PC-3 (cell line): ENCODE measurements at regions not wholly inside any gene's neighbourhood (a gene's known extent, or its start where the extent isn't known, plus 50 kb on each side); places are given as distances from the start of the nearest gene placed in this dataset.

Experiments used
- ATAC-seq: fragments of 200-7000 bp; cut with Tn5 transposase; 2 replicates; pipeline ENCODE4 v1.9.1; 2020; ENCODE audit warnings: mild to moderate bottlenecking, moderate library complexity
- BruUV-seq: library from RNA; stranded (reverse); fragments of 400-500 nt; replicated peaks from 2 replicates; lab custom pipeline; 2021; lab: Mats Ljungman, UMichigan
- CTCF ChIA-PET: fragments of 300-600 bp; sonication (Branson Sonifier 250); formaldehyde crosslinking; loops from one replicate; lab custom pipeline; 2022; ENCODE audit warnings: antibody characterized with exemption; lab: Charles Lee
- POLR2A ChIA-PET: fragments of 300-600 bp; sonication (Branson Sonifier 250); formaldehyde crosslinking; loops from one replicate; lab custom pipeline; 2022; ENCODE audit warnings: antibody characterized with exemption; ENCODE audit not compliant: unreplicated experiment; lab: Charles Lee
- DNase-seq: peaks from one replicate; pipeline ENCODE4 v3.0.0-alpha.2; 2015
- H2AFZ ChIP-seq: fragments of 300-600 bp; sonication (generic); 2 replicates; pipeline ENCODE4 v1.6.0; 2016; ENCODE audit warnings: antibody characterized with exemption, low read length
- H3F3A ChIP-seq: fragments of 300-600 bp; sonication (generic); one replicate; pipeline ENCODE4 v1.6.0; 2017; ENCODE audit warnings: antibody characterized with exemption, low read length, control low read depth, mild to moderate bottlenecking; ENCODE audit not compliant: unreplicated experiment
- H3K27ac ChIP-seq: fragments of 300-600 bp; sonication (generic); 2 replicates; pipeline ENCODE4 v1.5.1; 2016; ENCODE audit warnings: mild to moderate bottlenecking, low read length
- H3K27me3 ChIP-seq: fragments of 300-600 bp; sonication (generic); 2 replicates; pipeline ENCODE4 v1.6.1; 2016; ENCODE audit warnings: low read length, mixed read lengths
- H3K36me3 ChIP-seq: fragments of 300-600 bp; sonication (generic); 2 replicates; pipeline ENCODE4 v1.6.1; 2016; ENCODE audit warnings: low read depth, mixed run types, low read length, mixed read lengths
- H3K4me1 ChIP-seq: fragments of 300-600 bp; sonication (generic); 2 replicates; pipeline ENCODE4 v1.5.1; 2016; ENCODE audit warnings: low read length; ENCODE audit not compliant: insufficient read depth
- H3K4me2 ChIP-seq: fragments of 300-600 bp; sonication (generic); 2 replicates; pipeline ENCODE4 v1.6.0; 2016; ENCODE audit warnings: low read length
- H3K4me3 ChIP-seq: fragments of 300-600 bp; sonication (generic); 2 replicates; pipeline ENCODE4 v1.5.1; 2016; ENCODE audit warnings: mild to moderate bottlenecking, low read length, mixed read lengths
- H3K79me2 ChIP-seq: fragments of 300-600 bp; sonication (generic); 2 replicates; pipeline ENCODE4 v1.6.1; 2017; ENCODE audit warnings: low read length, mixed read lengths
- H3K9ac ChIP-seq: fragments of 300-600 bp; sonication (generic); 2 replicates; pipeline ENCODE4 v1.6.0; 2016; ENCODE audit warnings: mild to moderate bottlenecking, low read length
- H3K9me2 ChIP-seq: fragments of 300-600 bp; sonication (generic); replicated peaks from 2 replicates; pipeline ENCODE4 v1.6.1; 2016; ENCODE audit warnings: mixed run types, low read length, mixed read lengths
- H3K9me3 ChIP-seq: fragments of 300-600 bp; sonication (generic); 2 replicates; pipeline ENCODE4 v1.6.1; 2016; ENCODE audit warnings: low read length, mixed read lengths
- H4K20me1 ChIP-seq: fragments of 300-600 bp; sonication (generic); 2 replicates; pipeline ENCODE4 v1.6.1; 2016; ENCODE audit warnings: low read length, mixed read lengths
- CTCF ChIP-seq: fragments of 300-600 bp; sonication (generic); conservative IDR thresholded peaks from 2 replicates; pipeline ENCODE4 v1.5.1; 2017; ENCODE audit warnings: antibody characterized with exemption, low read depth, mild to moderate bottlenecking, low read length
- EZH2 ChIP-seq: fragments of 300-600 bp; sonication (generic); IDR thresholded peaks from one replicate; pipeline ENCODE4 v1.6.1; 2017; ENCODE audit warnings: antibody characterized with exemption, mild to moderate bottlenecking, low read length; ENCODE audit not compliant: unreplicated experiment
- EZH2phosphoT487 ChIP-seq: fragments of 300-600 bp; sonication (generic); IDR thresholded peaks from 2 replicates; pipeline ENCODE4 v1.6.1; 2018; ENCODE audit warnings: mild to moderate bottlenecking, antibody characterized with exemption, low read length, borderline replicate concordance
- intact Hi-C: fragments of 100-400 bp; cut with micrococcal nuclease; formaldehyde crosslinking; loops from 2 replicates; pipeline ENCODE4 v1.9.0; 2023

GRCh38 chr2:17164550-17164949 lies 353.7 kb downstream of the RAD51AP2 start:
- POLR2A ChIA-PET, result no interaction called here
- no peak for ATAC-seq
- no peaks in the 10 kb centered on the region for H3K9me3 ChIP-seq
- H3K36me3 ChIP-seq, result no peaks in the 10 kb centered on the region
- H3K4me3 ChIP-seq, result no peak overlapping the region
- no peaks in the 10 kb centered on the region for H3K4me1 ChIP-seq
- TF ChIP-seq EZH2phosphoT487, result no peak
- no peak for TF ChIP-seq CTCF
- TF ChIP-seq EZH2, result no peak
- no peaks in the 10 kb centered on the region for H3K79me2 ChIP-seq
- CTCF ChIA-PET, result no interaction called here
- H3F3A ChIP-seq, result no peaks in the 10 kb centered on the region
- H4K20me1 ChIP-seq, result no peaks in the 10 kb centered on the region
- H3K4me2 ChIP-seq, result no peak overlapping the region
- H2AFZ ChIP-seq, result no peak overlapping the region
- H3K27me3 ChIP-seq, result no peaks in the 10 kb centered on the region
- H3K9me2 ChIP-seq, result no peaks in the 10 kb centered on the region
- no TSS peak for BruUV-seq
- intact Hi-C loops, result no loop called here
- no peak overlapping the region for H3K9ac ChIP-seq
- no peak overlapping the region for H3K27ac ChIP-seq
- DNase-seq, result no peak

- DNase-seq (no peak), ATAC-seq (no peak)
- H2AFZ ChIP-seq, result no peak overlapping the region
- ChIA-PET CTCF (no interaction called here), POLR2A (no interaction called here)
- no peak overlapping the region for H3K4me3 ChIP-seq
- no peak for TF ChIP-seq EZH2phosphoT487
- TF ChIP-seq EZH2, result no peak
- TF ChIP-seq CTCF, result no peak
- no peaks in the 10 kb centered on the region for H3F3A ChIP-seq
- no peaks in the 10 kb centered on the region for H4K20me1 ChIP-seq
- H3K4me2 ChIP-seq, result no peak overlapping the region
- no peaks in the 10 kb centered on the region for H3K79me2 ChIP-seq
- no peaks in the 10 kb centered on the region for H3K27me3 ChIP-seq
- H3K9ac ChIP-seq, result no peak overlapping the region
- BruUV-seq, result no TSS peak
- H3K9me2 ChIP-seq, result no peaks in the 10 kb centered on the region
- no peak overlapping the region for H3K27ac ChIP-seq
- intact Hi-C loops, result no loop called here
- no peaks in the 10 kb centered on the region for H3K4me1 ChIP-seq
- no peaks in the 10 kb centered on the region for H3K36me3 ChIP-seq
- no peaks in the 10 kb centered on the region for H3K9me3 ChIP-seq
These were observed 354.6 kb downstream of the RAD51AP2 start for GRCh38 chr2:17163638-17164037.

GRCh38 chr2:17162713-17163112 lies 355.5 kb downstream of the RAD51AP2 start:
- Histone ChIP-seq H3F3A (no peaks in the 10 kb centered on the region), H3K4me3 (no peak overlapping the region), H3K27ac (no peak overlapping the region), H3K9me3 (no peaks in the 10 kb centered on the region), H3K27me3 (no peaks in the 10 kb centered on the region), H3K4me1 (no peaks in the 10 kb centered on the region), H3K36me3 (no peaks in the 10 kb centered on the region), H3K79me2 (no peaks in the 10 kb centered on the region), H3K9me2 (no peaks in the 10 kb centered on the region), H3K4me2 (no peak overlapping the region), H3K9ac (no peak overlapping the region), H4K20me1 (no peaks in the 10 kb centered on the region), H2AFZ (no peak overlapping the region)
- DNase-seq (no peak), ATAC-seq (no peak)
- ChIA-PET CTCF (no interaction called here), POLR2A (no interaction called here)
- intact Hi-C loops, result no loop called here
- TF ChIP-seq CTCF (no peak), EZH2 (no peak), EZH2phosphoT487 (no peak)
- BruUV-seq, result no TSS peak
